ENCODE measurements at regions not wholly inside any gene's neighbourhood (a gene's known extent, or its start where the extent isn't known, plus 50 kb on each side); places are given as distances from the start of the nearest gene placed in this dataset.
"Not testable (repeated sequence)": the region's sequence is repeated elsewhere in the genome, so short reads cannot be mapped to it uniquely, and the experiment has no call there.

- ATAC-seq (no peak), DNase-seq (no peak)
- Histone ChIP-seq H3K27ac (no peak overlapping the region), H3K4me1 (no peaks in the 10 kb centered on the region), H3K27me3 (no peaks in the 10 kb centered on the region), H3K36me3 (no peaks in the 10 kb centered on the region), H3K9me3 (no peaks in the 10 kb centered on the region), H3K4me3 (no peak overlapping the region)
- no peak for TF ChIP-seq CTCF (IDR thresholded peaks at IDR 0.05)
- intact Hi-C loops (cut with DNase I): no loop called here
These were observed 174.7 kb downstream of the MAP2K4 start for GRCh38 chr17:12195418-12195817.

- ATAC-seq (no peak), DNase-seq (no peak)
- H3K4me1 ChIP-seq: no peaks in the 10 kb centered on the region
- TF ChIP-seq CTCF (IDR thresholded peaks at IDR 0.05): no peak
- H3K36me3 ChIP-seq: no peaks in the 10 kb centered on the region
- H3K27ac ChIP-seq: no peak overlapping the region
- no peak overlapping the region for H3K4me3 ChIP-seq
- no peaks in the 10 kb centered on the region for H3K27me3 ChIP-seq
- H3K9me3 ChIP-seq: no peaks in the 10 kb centered on the region
- intact Hi-C loops (cut with DNase I): no loop called here
These were observed 180.7 kb downstream of the MAP2K4 start for GRCh38 chr17:12201294-12201880.

- Histone ChIP-seq H3K36me3 (no peaks in the 10 kb centered on the region), H3K4me3 (no peak overlapping the region), H3K27ac (no peak overlapping the region), H3K27me3 (no peaks in the 10 kb centered on the region), H3K4me1 (no peaks in the 10 kb centered on the region), H3K9me3 (peaks cover 0 to 1% of the 10 kb centered on the region in 2 donors)
- ATAC-seq: no peak
- intact Hi-C loops (cut with DNase I): no loop called here
- no peak for DNase-seq
- no peak for TF ChIP-seq CTCF (IDR thresholded peaks at IDR 0.05)
These were observed 189.0 kb downstream of the MAP2K4 start for GRCh38 chr17:12209632-12210191.

GRCh38 chr17:12220714-12221439 lies 200.2 kb downstream of the MAP2K4 start:
- DNase-seq; H3K27me3 ChIP-seq; H3K4me1 ChIP-seq; ATAC-seq; H3K36me3 ChIP-seq; H3K9me3 ChIP-seq; H3K27ac ChIP-seq; H3K4me3 ChIP-seq; intact Hi-C loops (cut with DNase I): not testable (repeated sequence)

GRCh38 chr17:12222392-12222791 lies 201.7 kb downstream of the MAP2K4 start:
- Histone ChIP-seq H3K36me3 (no peaks in the 10 kb centered on the region), H3K27ac (no peak overlapping the region), H3K4me1 (no peaks in the 10 kb centered on the region), H3K27me3 (no peaks in the 10 kb centered on the region), H3K9me3 (no peaks in the 10 kb centered on the region), H3K4me3 (no peak overlapping the region)
- intact Hi-C loops (cut with DNase I): no loop called here
- TF ChIP-seq CTCF (IDR thresholded peaks at IDR 0.05): no peak
- DNase-seq: no peak
- ATAC-seq: no peak
